OCI-LY3 (cell line): ENCODE measurements at regions not wholly inside any gene's neighbourhood (a gene's known extent, or its start where the extent isn't known, plus 50 kb on each side); places are given as distances from the start of the nearest gene placed in this dataset.

Source experiments
- EZH2phosphoT487 ChIP-seq: fragments of 200-600 bp; shearing (Covaris generic); IDR thresholded peaks from 2 replicates; pipeline ENCODE4 v1.6.1; 2018; ENCODE audit warnings: antibody characterized with exemption, mixed run types, low read depth
- TF ChIP-seq, protein P1 (sequence below): fragments of 200-600, 300-600 bp; sonication (generic); IDR thresholded peaks from 2 replicates; pipeline ENCODE4 v1.5.1; 2014; ENCODE audit warnings: antibody characterized with exemption, low read length, low read depth

DNA sequence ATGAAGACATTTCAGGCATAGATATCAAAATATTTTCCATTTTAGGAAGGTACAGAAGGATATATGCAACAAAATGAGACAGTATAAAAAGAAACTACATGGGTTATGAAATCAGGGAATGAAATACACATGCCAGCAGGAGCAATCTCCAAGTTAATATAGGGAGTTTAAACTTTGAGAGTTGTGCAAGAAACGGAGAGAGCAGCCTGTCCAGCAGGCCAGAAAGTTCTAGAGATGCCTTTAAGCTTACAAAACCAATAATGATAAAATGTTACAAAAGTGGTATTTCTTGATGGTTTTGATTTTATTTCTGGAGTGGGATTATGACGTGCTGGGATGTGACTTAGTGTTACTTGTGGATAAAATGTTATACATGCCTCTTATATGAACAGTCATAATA is 2047.9 kb downstream of the ARAP2 start:
- TF ChIP-seq, protein P1, sequence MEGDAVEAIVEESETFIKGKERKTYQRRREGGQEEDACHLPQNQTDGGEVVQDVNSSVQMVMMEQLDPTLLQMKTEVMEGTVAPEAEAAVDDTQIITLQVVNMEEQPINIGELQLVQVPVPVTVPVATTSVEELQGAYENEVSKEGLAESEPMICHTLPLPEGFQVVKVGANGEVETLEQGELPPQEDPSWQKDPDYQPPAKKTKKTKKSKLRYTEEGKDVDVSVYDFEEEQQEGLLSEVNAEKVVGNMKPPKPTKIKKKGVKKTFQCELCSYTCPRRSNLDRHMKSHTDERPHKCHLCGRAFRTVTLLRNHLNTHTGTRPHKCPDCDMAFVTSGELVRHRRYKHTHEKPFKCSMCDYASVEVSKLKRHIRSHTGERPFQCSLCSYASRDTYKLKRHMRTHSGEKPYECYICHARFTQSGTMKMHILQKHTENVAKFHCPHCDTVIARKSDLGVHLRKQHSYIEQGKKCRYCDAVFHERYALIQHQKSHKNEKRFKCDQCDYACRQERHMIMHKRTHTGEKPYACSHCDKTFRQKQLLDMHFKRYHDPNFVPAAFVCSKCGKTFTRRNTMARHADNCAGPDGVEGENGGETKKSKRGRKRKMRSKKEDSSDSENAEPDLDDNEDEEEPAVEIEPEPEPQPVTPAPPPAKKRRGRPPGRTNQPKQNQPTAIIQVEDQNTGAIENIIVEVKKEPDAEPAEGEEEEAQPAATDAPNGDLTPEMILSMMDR = no peak
- TF ChIP-seq EZH2phosphoT487 = no peak
